Left lung (tissue), 4 donors: ENCODE measurements at regions not wholly inside any gene's neighbourhood (a gene's known extent, or its start where the extent isn't known, plus 50 kb on each side); places are given as distances from the start of the nearest gene placed in this dataset.

Experiments used
- ATAC-seq: fragments of 200-7000 bp; cut with Tn5 transposase; one replicate; pipeline ENCODE4 v1.9.1; 2020; ENCODE audit warnings: moderate library complexity
- DNase-seq, 4 donors: peaks; one replicate each; pipeline ENCODE4 v3.0.0-alpha.2; 2013 to 2020
- H3K27ac ChIP-seq, 2 donors: fragments of 200-600 bp; sonication (generic) in 1 of 2; one replicate each; pipeline versions ENCODE4 v1.5.0 to v1.8.0; 2020 to 2021
- H3K27me3 ChIP-seq, 2 donors: fragments of 200-600 bp; sonication (generic) in 1 of 2; one replicate each; pipeline versions ENCODE4 v1.5.0 to v1.8.0; 2020 to 2021
- H3K36me3 ChIP-seq, 2 donors: fragments of 200-600 bp; sonication (generic) in 1 of 2; one replicate each; pipeline versions ENCODE4 v1.5.0 to v1.8.0; 2020 to 2021
- H3K4me1 ChIP-seq, 2 donors: fragments of 200-600 bp; one replicate each; pipeline ENCODE4 v1.8.0; 2021
- H3K4me3 ChIP-seq, 2 donors: fragments of 200-600 bp; sonication (generic) in 1 of 2; one replicate each; pipeline versions ENCODE4 v1.5.0 to v1.8.0; 2020 to 2021; ENCODE audit warnings: mild to moderate bottlenecking in 1 of 2
- H3K9me3 ChIP-seq, 2 donors: fragments of 200-600 bp; sonication (generic) in 1 of 2; one replicate each; pipeline versions ENCODE4 v1.5.0 to v1.8.0; 2020 to 2021
- intact Hi-C, 2 donors: fragments of 100-400 bp; cut with DNase I; formaldehyde crosslinking; loops; one replicate each; pipeline versions ENCODE4 v1.11.2 to v1.14.2; 2022
- TF ChIP-seq, protein P1 (sequence below), 2 donors: fragments of 200-600 bp; sonication (generic) in 1 of 2; IDR thresholded peaks; one replicate each; pipeline versions ENCODE4 v1.5.0 to v1.8.0; 2021; ENCODE audit warnings: antibody characterized with exemption in 2 of 2
- donor health status: DM: no; HTN: yes; CAD: no.
- donor health status: DM: no; HTN: no; CAD: no.

DNA sequence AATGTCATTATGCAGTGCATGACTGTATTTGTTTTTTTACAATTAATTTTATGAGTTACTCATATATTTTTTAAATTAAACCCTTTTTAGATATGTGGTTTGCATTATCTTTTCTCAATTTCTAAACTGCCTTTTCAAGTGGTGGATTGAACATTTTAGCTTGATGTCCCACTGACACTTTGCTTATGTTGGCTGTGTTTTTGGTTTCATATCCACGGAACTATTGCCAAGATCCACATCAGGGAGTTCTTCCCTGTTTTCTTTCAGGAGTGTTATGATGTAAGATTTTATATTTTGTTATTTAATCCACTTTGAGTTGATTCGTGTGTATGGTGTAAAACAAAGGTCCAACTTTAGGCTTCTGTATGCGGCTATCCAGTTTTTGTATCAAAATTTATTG, 1144.9 kb upstream of the EYS start:
- Histone ChIP-seq H3K27me3 (no peaks in the 10 kb centered on the region), H3K9me3 (peaks cover 0 to 1% of the 10 kb centered on the region in 2 donors), H3K36me3 (no peaks in the 10 kb centered on the region), H3K27ac (no peak overlapping the region), H3K4me1 (no peaks in the 10 kb centered on the region), H3K4me3 (no peak overlapping the region)
- TF ChIP-seq, protein P1, sequence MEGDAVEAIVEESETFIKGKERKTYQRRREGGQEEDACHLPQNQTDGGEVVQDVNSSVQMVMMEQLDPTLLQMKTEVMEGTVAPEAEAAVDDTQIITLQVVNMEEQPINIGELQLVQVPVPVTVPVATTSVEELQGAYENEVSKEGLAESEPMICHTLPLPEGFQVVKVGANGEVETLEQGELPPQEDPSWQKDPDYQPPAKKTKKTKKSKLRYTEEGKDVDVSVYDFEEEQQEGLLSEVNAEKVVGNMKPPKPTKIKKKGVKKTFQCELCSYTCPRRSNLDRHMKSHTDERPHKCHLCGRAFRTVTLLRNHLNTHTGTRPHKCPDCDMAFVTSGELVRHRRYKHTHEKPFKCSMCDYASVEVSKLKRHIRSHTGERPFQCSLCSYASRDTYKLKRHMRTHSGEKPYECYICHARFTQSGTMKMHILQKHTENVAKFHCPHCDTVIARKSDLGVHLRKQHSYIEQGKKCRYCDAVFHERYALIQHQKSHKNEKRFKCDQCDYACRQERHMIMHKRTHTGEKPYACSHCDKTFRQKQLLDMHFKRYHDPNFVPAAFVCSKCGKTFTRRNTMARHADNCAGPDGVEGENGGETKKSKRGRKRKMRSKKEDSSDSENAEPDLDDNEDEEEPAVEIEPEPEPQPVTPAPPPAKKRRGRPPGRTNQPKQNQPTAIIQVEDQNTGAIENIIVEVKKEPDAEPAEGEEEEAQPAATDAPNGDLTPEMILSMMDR (IDR thresholded peaks at IDR 0.05), result no peak
- intact Hi-C loops, result no loop called here
- no peak for ATAC-seq
- DNase-seq, result no peak

DNA sequence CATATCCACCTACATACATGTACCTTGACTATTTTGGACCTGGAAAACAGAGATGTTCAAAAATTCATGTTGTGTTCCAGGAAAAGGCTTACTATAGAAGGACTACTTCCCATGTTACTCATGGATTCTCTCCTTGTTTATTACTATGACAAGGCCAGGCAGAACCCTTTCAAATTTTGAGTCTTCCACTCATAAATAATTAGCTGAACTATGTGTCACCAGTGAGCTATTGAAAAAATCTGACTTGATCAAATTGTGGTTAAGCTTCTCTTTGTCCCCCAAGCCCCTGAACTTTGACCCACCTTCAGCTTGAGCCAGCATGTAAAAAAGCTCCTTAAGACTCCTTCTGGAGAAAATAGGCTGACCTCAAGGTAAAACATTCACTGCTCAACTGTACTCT, 1142.8 kb upstream of the EYS start:
- TF ChIP-seq, protein P1 (IDR thresholded peaks at IDR 0.05), result no peak
- Histone ChIP-seq H3K9me3 (peaks cover 0 to 1% of the 10 kb centered on the region in 2 donors), H3K4me1 (no peaks in the 10 kb centered on the region), H3K4me3 (no peak overlapping the region), H3K27ac (no peak overlapping the region), H3K36me3 (no peaks in the 10 kb centered on the region), H3K27me3 (no peaks in the 10 kb centered on the region)
- intact Hi-C loops, result no loop called here
- ATAC-seq (no peak), DNase-seq (no peak)

DNA sequence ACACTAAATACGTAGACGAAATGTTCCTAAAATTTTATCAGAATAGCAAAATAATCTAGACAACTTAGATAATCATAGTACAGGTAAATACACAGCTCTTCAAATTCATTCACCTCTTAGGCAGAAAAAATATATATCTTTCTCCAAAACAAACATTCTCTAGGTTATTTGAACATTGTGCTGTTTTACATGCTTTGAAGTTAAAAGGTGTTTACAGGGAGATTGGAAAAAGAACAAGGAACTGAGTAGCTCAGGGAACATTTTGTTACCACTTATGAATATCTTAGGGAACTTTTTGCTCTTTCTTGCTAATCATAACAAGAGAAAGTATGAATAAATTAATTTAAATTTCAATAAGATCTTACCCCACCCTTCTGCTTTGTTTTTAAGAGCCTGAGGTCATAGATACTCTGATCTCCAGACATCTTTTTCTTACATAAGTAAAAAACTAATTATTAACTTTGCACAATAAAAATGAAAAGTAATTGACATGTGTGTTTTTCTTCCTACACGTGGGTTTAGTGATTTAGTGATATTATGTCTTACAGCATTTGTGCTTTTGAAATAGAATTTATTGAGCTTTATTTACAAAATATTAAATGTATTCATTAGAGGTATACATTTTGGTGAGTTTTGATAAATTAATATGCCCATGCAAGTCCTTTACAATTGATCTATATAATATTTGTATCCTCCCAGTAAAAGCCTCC, 1141.4 kb upstream of the EYS start:
- Histone ChIP-seq H3K9me3 (no peaks in the 10 kb centered on the region), H3K4me1 (no peaks in the 10 kb centered on the region), H3K27me3 (no peaks in the 10 kb centered on the region), H3K27ac (no peak overlapping the region), H3K36me3 (no peaks in the 10 kb centered on the region), H3K4me3 (no peak overlapping the region)
- ATAC-seq, result no peak
- TF ChIP-seq, protein P1 (IDR thresholded peaks at IDR 0.05), result no peak
- intact Hi-C loops, result no loop called here
- no peak for DNase-seq

DNA sequence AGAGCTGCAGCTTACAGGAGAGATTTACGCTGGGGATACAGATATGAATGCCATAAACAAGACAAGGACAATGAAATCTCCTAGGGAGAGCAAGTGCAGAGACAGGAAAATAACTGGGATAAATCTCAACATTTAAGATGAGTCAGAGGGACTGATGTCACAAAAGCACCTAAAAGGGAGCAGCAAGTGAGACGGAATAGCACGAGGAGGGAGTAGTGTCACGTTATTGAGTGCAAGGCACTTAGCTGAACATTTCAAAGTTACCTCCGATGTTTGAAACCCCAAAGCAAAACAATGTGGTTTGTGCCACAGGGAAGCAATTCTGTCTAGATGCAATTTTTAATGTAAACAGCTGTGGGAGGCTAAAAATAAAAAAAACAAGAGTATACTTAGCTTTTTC, 1131.7 kb upstream of the EYS start:
- intact Hi-C loops, result no loop called here
- Histone ChIP-seq H3K27me3 (no peaks in the 10 kb centered on the region), H3K27ac (no peak overlapping the region), H3K36me3 (no peaks in the 10 kb centered on the region), H3K4me3 (no peak overlapping the region), H3K9me3 (peaks cover 0 to 4% of the 10 kb centered on the region in 2 donors), H3K4me1 (no peaks in the 10 kb centered on the region)
- no peak for ATAC-seq
- TF ChIP-seq, protein P1 (IDR thresholded peaks at IDR 0.05), result no peak
- no peak for DNase-seq

DNA sequence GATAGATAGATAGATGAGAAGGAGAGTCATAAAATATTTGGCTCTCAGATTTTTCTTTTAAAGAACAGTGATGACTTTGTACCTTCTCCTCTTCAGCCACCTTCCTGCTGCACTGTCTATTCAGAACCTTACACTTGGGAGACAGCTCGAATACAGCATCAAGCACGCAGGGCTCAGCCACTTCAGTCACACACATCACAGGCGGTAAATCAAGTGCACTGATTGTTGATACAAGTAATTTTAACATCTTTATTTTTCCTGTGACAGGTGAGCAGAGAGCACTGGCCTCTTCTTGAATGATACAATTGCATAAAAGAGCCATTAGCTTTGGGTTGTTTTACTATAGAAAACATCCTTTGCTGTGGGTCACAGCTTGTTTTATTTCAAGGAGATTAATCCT, 1118.5 kb upstream of the EYS start:
- Histone ChIP-seq H3K27me3 (no peaks in the 10 kb centered on the region), H3K9me3 (no peaks in the 10 kb centered on the region), H3K4me1 (no peaks in the 10 kb centered on the region), H3K36me3 (no peaks in the 10 kb centered on the region), H3K27ac (no peak overlapping the region), H3K4me3 (no peak overlapping the region)
- ATAC-seq, result no peak
- TF ChIP-seq, protein P1 (IDR thresholded peaks at IDR 0.05), result no peak
- intact Hi-C loops, result no loop called here
- no peak for DNase-seq
